ENCODE measurements at regions not wholly inside any gene's neighbourhood (a gene's known extent, or its start where the extent isn't known, plus 50 kb on each side); places are given as distances from the start of the nearest gene placed in this dataset.

DNA sequence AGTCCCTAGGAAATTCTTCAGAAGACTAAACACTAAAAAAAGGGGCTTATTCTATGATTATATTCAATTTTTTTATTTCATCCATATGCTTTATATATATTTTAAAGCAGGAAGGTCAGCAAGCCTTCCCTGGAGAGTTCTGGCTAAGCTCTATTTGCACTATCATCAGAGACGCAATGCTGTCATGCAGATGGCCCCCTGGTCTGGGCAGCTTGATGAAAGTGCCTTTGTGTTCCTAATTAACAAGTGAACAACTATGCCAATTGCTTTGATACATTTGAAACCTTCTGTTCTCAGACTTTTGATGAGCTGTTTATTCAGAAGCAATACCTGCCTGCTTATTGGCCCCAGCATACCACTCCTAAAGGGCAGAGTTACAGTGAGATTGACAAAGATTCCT is 1344.6 kb downstream of the OLFM4 start:
- no peak for TF ChIP-seq EP300 (IDR thresholded peaks at IDR 0.05)
- TF ChIP-seq, protein P1, sequence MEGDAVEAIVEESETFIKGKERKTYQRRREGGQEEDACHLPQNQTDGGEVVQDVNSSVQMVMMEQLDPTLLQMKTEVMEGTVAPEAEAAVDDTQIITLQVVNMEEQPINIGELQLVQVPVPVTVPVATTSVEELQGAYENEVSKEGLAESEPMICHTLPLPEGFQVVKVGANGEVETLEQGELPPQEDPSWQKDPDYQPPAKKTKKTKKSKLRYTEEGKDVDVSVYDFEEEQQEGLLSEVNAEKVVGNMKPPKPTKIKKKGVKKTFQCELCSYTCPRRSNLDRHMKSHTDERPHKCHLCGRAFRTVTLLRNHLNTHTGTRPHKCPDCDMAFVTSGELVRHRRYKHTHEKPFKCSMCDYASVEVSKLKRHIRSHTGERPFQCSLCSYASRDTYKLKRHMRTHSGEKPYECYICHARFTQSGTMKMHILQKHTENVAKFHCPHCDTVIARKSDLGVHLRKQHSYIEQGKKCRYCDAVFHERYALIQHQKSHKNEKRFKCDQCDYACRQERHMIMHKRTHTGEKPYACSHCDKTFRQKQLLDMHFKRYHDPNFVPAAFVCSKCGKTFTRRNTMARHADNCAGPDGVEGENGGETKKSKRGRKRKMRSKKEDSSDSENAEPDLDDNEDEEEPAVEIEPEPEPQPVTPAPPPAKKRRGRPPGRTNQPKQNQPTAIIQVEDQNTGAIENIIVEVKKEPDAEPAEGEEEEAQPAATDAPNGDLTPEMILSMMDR (IDR thresholded peaks at IDR 0.05), result no peak
- TF ChIP-seq POLR2A (IDR thresholded peaks at IDR 0.05), result no peak

All from stomach (tissue), 4 donors.